SIG-M5 treated with dmso at 0.1 percent for 504 hours (cell line): ENCODE measurements at regions not wholly inside any gene's neighbourhood (a gene's known extent, or its start where the extent isn't known, plus 50 kb on each side); places are given as distances from the start of the nearest gene placed in this dataset.

ENCODE experiments used
- DNase-seq: peaks from one replicate; lab custom pipeline; 2025; ENCODE audit not compliant: unreplicated experiment; lab: John Stamatoyannopoulos, UW

GRCh38 chr2:128399690-128400291, 81.1 kb upstream of the HS6ST1 start:
- no peak for DNase-seq

DNA sequence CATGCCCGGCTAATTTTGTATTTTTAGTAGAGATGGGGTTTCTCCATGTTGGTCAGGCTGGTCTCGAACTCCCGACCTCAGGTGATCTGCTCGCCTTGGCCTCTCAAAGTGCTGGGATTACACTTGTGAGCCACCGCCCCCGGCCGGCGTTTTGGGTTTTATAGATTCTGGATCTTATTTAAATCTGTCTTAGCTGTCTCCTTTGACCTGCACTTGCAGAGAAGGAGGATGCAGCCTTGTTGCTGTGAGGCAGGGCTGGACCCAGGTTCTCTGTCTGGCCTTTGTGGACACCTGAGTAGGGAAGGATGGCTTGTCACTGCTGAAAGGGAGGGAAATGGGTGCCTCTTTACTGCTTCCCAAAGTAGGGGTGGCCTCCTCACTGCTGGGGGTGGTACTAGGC, 83.0 kb upstream of the HS6ST1 start:
- DNase-seq: no peak

DNA sequence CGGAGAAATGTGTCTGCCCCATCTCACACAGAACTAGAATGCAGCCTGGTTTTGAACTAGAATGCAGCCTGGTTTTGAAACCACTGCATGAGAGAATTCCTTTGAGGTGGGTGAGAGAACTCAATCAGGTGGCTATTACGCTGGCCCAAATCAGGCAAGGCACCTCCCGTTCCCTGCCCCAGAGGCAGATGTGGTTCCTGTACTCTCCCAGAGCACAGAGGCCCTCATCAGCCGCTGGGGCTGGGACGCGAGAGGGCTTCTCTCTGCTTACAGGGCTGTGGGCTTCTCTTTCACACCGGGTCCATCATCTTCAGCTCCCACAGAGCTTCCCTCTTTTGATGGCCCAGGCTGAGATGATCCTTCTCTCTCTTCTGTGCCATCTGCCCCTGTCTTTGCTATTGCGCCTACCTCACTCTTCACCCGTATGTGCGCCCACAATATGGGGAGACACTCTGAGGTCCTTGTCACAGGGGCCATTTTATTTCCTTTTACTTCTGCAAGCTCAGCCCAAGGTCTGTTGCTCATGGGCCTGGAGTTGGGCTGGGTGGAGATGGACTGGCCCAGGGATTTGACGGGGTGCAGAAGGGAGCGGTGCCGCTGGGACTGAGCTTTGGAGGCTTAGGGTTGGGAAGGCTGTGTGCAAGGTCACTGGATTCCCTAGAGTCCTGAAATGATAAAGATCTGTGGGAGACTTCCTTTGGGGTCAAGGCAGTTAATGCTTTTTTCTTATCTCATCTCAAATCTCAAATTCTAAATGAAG, 84.4 kb upstream of the HS6ST1 start:
- no peak for DNase-seq

DNA sequence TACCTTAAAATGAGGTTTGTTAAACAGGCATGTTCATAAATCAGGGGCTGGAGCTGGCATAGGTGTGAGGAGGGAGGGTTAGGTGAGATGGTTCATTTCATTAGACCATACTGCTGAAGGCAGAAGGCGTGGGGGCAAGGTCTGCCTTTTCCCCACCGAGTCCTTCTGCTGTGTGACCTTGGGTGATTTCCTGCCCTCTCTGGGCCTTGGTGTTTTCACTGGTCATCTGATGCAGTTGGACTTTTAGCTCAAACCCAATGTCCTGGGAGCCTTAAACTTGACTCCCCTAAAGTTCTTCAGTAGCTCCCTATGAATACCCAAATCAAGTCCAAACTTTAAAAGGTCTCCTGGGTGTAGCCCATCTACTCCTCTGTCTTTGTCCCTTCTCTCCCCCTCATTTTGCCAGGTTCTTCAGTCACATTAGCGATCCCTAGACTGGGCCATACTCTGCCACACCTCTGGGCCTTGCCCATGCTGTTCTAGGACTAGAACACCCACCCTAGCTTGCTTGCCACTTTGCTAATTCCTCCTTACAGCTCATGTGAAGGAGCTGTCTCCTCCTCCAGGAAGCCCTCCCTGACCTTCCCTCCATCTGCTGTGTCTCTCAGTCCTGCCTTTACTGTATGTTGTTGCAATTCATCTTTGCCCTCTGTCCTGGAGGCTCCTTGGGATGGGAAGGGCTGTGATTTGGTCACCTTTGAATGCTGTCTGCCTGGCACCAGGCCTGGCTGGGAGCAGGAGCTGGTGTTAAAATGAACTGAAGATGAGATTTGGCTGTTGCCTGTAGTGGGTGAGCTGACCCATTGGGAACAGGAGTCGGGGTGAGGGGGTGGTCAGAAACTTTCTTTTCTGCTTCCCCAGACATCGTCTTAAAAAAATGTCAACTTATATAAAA, 85.4 kb upstream of the HS6ST1 start:
- DNase-seq: no peak

DNA sequence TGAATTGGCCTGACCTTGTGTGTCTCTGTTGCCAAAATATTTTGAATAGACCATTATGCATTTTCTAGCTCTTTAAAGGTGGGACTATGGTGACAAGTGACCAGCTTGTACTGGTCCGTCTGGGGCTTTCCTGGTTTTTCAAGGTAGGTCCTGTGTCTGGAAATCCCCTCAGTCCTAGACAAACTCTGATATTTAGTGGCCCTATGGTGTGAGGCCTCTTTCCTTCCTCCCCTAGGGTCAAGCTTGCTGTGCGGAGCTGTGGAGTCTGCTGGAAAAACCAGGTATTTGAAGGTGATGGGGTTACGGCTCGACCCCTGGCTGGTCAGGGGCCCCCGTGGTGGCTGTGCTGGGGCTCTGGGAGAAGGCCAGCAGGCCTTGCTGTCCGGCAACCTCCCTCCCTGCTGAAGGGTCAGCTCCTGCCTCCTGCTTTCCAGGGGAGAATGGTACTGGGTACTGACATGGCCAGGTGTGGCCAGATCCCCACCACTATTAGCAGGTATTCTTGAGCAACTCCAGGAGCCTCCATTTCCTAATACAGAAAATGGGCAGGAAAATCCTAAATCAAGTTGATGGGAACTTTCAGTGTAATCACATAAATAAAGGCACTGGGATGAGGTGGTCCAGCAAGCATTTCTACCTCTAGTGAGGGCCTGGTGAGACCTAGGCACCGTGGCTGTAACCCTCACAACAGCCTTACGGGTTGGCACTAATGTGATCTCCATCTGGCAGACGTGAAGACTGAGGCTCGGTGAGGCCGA, 86.2 kb upstream of the HS6ST1 start:
- DNase-seq: no peak

GRCh38 chr2:128405467-128405900, 86.8 kb upstream of the HS6ST1 start:
- DNase-seq: no peak

DNA sequence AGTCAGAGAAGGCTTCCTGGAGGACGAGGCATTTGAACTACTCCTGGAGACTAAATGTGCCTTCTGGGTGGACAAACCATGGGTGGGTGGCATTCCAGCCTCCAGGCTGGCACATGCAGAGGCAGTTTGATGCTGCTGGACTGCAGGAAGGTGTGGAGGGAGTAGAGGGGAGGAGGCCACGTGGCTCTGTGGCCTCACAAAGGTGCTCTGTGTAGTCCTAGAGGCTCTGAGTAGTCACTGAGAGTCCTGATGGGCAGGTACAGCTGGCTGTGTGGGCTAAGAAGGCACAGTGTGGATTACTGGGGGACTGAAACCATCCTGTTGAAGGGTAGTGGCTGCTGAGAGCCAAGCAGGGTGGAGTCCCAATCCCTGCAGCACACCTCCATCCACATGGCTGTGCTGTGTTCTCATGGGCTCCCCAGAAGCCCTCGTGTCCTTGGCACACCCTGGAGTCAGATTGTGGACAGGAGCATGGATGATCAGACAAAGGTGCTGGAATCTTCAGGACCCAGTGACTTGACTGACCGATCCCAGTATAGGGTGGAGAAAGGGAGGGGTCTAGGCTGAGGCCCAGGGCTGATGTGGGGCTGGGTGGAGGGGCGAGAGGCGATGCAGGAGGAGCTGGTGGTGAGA, 87.4 kb upstream of the HS6ST1 start:
- no peak for DNase-seq

- no peak for DNase-seq
Measured at GRCh38 chr2:128406736-128407554, 88.3 kb upstream of the HS6ST1 start.

GRCh38 chr2:128408349-128409305, 90.0 kb upstream of the HS6ST1 start:
- DNase-seq: no peak

GRCh38 chr2:128409326-128410034, 90.8 kb upstream of the HS6ST1 start:
- no peak for DNase-seq

DNA sequence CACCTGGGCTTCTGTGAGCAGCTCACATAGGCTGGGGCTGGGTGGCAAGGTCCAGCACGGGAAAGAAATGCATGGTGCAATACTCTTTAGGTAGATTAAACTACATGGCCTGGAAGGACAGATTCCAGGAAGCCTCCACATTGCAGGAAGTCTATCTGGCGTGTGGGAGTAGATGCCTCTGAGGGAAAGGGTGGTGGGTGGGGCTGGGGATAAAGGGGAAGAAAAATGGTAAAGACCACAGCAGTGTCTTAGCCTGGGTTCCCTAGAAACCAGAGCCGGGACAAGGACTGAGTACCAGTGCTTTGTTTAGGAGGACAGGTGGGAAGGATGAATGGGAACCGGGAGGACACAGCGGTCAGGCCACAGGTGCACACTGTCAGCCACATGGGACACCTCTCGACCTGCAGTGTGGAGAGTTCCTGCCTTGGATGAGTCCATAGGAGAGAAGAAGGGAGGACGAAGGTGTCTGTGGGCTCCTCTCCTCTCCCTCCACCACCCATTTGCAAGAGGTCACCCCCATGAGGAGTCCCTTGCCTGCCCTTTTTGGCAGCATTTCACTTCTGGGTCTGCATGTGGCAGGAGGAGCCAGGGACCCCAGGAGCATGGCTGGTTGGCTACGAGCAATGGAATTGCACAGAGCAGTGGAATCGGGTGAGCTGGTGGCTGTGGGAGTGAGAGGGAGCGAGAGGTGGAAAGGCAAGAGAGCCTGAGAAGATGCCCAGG, 91.5 kb upstream of the HS6ST1 start:
- DNase-seq: no peak

GRCh38 chr2:128410758-128411215, 92.1 kb upstream of the HS6ST1 start:
- DNase-seq: no peak

GRCh38 chr2:128411431-128411830, 92.8 kb upstream of the HS6ST1 start:
- no peak for DNase-seq

DNA sequence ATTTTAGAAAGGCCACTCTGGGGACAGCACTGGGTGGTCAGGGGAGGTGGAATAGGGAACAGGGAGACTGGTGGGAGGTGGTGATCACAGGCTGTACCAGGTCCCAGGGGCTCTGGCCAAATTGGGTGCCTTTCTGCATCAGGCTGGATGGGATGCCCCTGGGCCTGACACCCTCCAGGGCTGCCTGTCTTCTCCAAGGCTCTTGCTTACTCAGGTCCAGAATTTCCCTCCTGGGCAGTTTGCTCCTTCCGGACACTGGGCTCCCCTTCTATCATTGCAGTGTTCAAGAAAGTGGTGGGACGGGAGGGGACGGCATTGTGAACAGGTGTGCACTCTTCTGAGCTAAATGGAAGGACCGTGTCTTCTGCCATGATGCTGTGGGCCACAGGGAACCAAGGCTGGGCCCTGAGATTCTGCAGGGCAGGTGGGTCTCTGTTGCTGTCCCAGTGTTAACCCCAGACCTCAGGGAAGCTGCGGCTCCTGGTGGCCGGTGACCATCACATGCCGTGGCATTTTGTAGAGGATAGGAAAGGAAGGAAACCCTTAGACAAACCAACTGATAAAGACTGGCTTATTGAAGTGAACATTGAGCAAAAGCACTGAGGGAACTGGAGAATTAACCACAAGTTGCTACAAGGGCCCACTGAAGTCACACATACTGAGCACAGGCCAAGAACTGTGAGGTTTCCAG, 93.7 kb upstream of the HS6ST1 start:
- DNase-seq: no peak

- no peak for DNase-seq
Measured at GRCh38 chr2:128413014-128413717, 94.5 kb upstream of the HS6ST1 start.

- no peak for DNase-seq
Measured at GRCh38 chr2:128413718-128414341, 95.2 kb upstream of the HS6ST1 start.
